ENCODE measurements at regions not wholly inside any gene's neighbourhood (a gene's known extent, or its start where the extent isn't known, plus 50 kb on each side); places are given as distances from the start of the nearest gene placed in this dataset.

DNA sequence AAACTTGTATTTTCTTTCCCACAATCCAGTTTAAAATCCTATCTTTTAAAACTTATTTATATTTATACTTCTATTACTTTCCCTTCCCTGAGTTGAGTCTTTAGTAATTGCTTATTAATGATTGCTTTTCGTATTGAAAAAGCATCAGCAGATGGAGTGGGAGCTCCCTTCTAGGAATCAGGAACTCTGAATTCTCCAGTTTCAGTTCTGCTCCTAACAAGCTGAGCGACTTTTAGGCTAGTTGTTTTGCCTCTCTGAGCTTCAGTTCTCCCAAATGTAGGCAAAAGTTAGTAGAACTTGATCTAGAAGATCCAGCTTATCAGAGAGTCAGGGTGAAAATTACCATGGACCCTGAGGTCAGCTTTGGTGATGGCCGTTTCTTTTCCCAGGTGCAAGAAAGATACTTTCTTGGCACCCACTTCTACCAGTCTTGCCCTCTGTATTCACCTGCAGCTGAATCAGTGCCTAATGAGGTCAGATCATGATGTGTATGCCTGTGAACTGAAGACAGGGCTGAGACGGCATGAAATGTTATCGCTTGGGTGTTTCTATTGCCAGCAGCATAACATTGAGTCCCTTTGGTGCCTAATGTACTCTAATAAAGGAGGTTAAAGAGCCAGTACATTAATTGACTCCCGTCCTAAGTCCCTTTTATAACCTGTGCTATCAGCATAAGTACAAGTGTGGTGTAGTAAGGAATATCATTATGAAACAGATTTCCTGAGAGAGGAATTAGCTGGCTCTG lies 194.5 kb upstream of the TBC1D5 start:
- TF ChIP-seq, protein P1, sequence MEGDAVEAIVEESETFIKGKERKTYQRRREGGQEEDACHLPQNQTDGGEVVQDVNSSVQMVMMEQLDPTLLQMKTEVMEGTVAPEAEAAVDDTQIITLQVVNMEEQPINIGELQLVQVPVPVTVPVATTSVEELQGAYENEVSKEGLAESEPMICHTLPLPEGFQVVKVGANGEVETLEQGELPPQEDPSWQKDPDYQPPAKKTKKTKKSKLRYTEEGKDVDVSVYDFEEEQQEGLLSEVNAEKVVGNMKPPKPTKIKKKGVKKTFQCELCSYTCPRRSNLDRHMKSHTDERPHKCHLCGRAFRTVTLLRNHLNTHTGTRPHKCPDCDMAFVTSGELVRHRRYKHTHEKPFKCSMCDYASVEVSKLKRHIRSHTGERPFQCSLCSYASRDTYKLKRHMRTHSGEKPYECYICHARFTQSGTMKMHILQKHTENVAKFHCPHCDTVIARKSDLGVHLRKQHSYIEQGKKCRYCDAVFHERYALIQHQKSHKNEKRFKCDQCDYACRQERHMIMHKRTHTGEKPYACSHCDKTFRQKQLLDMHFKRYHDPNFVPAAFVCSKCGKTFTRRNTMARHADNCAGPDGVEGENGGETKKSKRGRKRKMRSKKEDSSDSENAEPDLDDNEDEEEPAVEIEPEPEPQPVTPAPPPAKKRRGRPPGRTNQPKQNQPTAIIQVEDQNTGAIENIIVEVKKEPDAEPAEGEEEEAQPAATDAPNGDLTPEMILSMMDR (conservative IDR thresholded peaks at IDR 0.05), result no peak
- H2BK15ac ChIP-seq (ENCODE audit: low read depth, low read length), result no peak overlapping the region
- H3K14ac ChIP-seq (ENCODE audit: insufficient read depth, low read length), result no peak overlapping the region
- no peak overlapping the region for H2BK12ac ChIP-seq (ENCODE audit: insufficient read length, low read depth, low read length)
- H3K9me3 ChIP-seq (ENCODE audit: control insufficient read depth, low read depth, low read length), result no peaks in the 10 kb centered on the region
- no peak overlapping the region for H3K27ac Mint-ChIP-seq
- peaks cover 3% of the 10 kb centered on the region; the same call in 1 of the 2 replicates for H3K4me1 ChIP-seq (ENCODE audit: insufficient read depth, low read length)
- H3K4me1 Mint-ChIP-seq, result peaks cover 6 to 14% of the 10 kb centered on the region in 2 experiments
- no peak overlapping the region for H4K91ac ChIP-seq (ENCODE audit: insufficient read length, low read depth, low read length)
- no peaks in the 10 kb centered on the region for H3K27me3 ChIP-seq (ENCODE audit: insufficient read depth, low read length)
- no peak overlapping the region for H2BK120ac ChIP-seq (ENCODE audit: low read depth, low read length, poor library complexity, severe bottlenecking)
- H3K23me2 ChIP-seq (ENCODE audit: insufficient read length, low read depth, low read length, poor library complexity, severe bottlenecking), result no peaks in the 10 kb centered on the region
- H3K36me3 Mint-ChIP-seq (ENCODE audit: insufficient read depth in 1 of 3, low read depth in 3 of 3), result peaks cover 0 to 3% (median 0%) of the 10 kb centered on the region in 3 experiments; a peak in 2 of 7 replicates
- H3K9me3 Mint-ChIP-seq, result no peaks in the 10 kb centered on the region
- no peaks in the 10 kb centered on the region for H3K27me3 Mint-ChIP-seq (ENCODE audit: low read depth)
- H2BK20ac ChIP-seq (ENCODE audit: low read depth, low read length, poor library complexity, severe bottlenecking), result no peak overlapping the region
- H2AFZ ChIP-seq (ENCODE audit: low read length), result no peak overlapping the region
- H2AK5ac ChIP-seq (ENCODE audit: insufficient read length, low read length), result no peak overlapping the region
- no peak overlapping the region for H4K8ac ChIP-seq (replicated peaks; ENCODE audit: insufficient read length, low read depth, low read length)
- no peak overlapping the region for H3K4ac ChIP-seq (ENCODE audit: low read depth, low read length)
- DNase-seq, result no peak
- no peak overlapping the region for H3K23ac ChIP-seq (ENCODE audit: insufficient read length, low read depth, low read length)
- H3K79me2 ChIP-seq (ENCODE audit: insufficient read depth, low read length), result no peaks in the 10 kb centered on the region
- no peak overlapping the region for H4K5ac ChIP-seq (ENCODE audit: insufficient read length, low read depth, low read length)
- no peaks in the 10 kb centered on the region for H3K79me1 ChIP-seq (ENCODE audit: insufficient read depth, low read depth, low read length, poor library complexity, severe bottlenecking)
- no peaks in the 10 kb centered on the region for H4K20me1 ChIP-seq (ENCODE audit: control insufficient read depth, insufficient read depth, insufficient read length)
- H3T11ph ChIP-seq (ENCODE audit: low read length), result no peak overlapping the region
- H3K56ac ChIP-seq (ENCODE audit: insufficient read length, low read depth, low read length), result no peak overlapping the region
- no peak overlapping the region for H2BK5ac ChIP-seq (ENCODE audit: insufficient read length, low read length)
- no peak overlapping the region for H3K27ac ChIP-seq (ENCODE audit: insufficient read length, low read depth, low read length)
- H3K9ac ChIP-seq (ENCODE audit: extremely low read depth, insufficient read length, low read length), result no peak overlapping the region
- no peak overlapping the region for H3K4me3 Mint-ChIP-seq
- no CpG with 5 or more reads among the region's 6 CpGs for WGBS (ENCODE audit: extremely low coverage, insufficient read length, low lambda C conversion rate)
- H3K18ac ChIP-seq (ENCODE audit: insufficient read length, low read depth, low read length), result no peak overlapping the region
- no peak overlapping the region for H3K4me2 ChIP-seq (ENCODE audit: insufficient read depth, insufficient read length, low read length)
